Spleen (tissue), 11 donors: ENCODE measurements at regions not wholly inside any gene's neighbourhood (a gene's known extent, or its start where the extent isn't known, plus 50 kb on each side); places are given as distances from the start of the nearest gene placed in this dataset.

ENCODE experiments used
- DNase-seq: peaks from one replicate; pipeline ENCODE4 v3.0.0-alpha.2; 2020
- H3K27ac ChIP-seq, 8 donors: fragments of 200-600 bp; sonication (generic) in 7 of 8; 1 replicate in 4 of 8; 2 replicates in 4 of 8; pipeline versions ENCODE4 v1.5.0 to v1.8.0; 2016 to 2021; ENCODE audit warnings: inconsistent platforms in 4 of 8, mild to moderate bottlenecking in 4 of 8, moderate library complexity in 1 of 8
- H3K27me3 ChIP-seq, 7 donors: fragments of 200-600 bp; sonication (generic) in 6 of 7; replicated peaks in 1 of 7; 1 replicate in 4 of 7; 2 replicates in 3 of 7; pipeline versions ENCODE4 v1.5.0 to v1.8.0; 2016 to 2021; ENCODE audit warnings: inconsistent platforms in 3 of 7, mild to moderate bottlenecking in 1 of 7
- H3K36me3 ChIP-seq, 6 donors: fragments of 200-600 bp; sonication (generic) in 5 of 6; 1 replicate in 4 of 6; 2 replicates in 2 of 6; pipeline versions ENCODE4 v1.5.0 to v1.8.0; 2016 to 2021; ENCODE audit warnings: inconsistent platforms in 2 of 6
- H3K4me1 ChIP-seq, 6 donors: fragments of 200-600 bp; sonication (generic) in 5 of 6; 1 replicate in 3 of 6; 2 replicates in 3 of 6; pipeline versions ENCODE4 v1.5.0 to v1.8.0; 2016 to 2021; ENCODE audit warnings: inconsistent platforms in 3 of 6
- H3K4me3 ChIP-seq, 8 donors: fragments of 200-600 bp; sonication (generic) in 7 of 8; 1 replicate in 4 of 8; 2 replicates in 4 of 8; pipeline versions ENCODE4 v1.5.0 to v1.8.0; 2016 to 2021; ENCODE audit warnings: inconsistent platforms in 4 of 8, mild to moderate bottlenecking in 4 of 8, moderate library complexity in 2 of 8
- H3K9me3 ChIP-seq, 8 donors: fragments of 200-600 bp; sonication (generic) in 7 of 8; 1 replicate in 4 of 8; 2 replicates in 4 of 8; pipeline versions ENCODE4 v1.5.0 to v1.8.0; 2016 to 2021; ENCODE audit warnings: inconsistent platforms in 4 of 8
- POLR2A ChIP-seq, 3 donors: fragments of 450-650 bp; IDR thresholded peaks; one replicate each; pipeline ENCODE4 v1.5.1; 2017; ENCODE audit warnings: antibody characterized with exemption in 3 of 3, mild to moderate bottlenecking in 1 of 3
- POLR2AphosphoS5 ChIP-seq, 3 donors: sonication (generic); formaldehyde crosslinking; IDR thresholded peaks; one replicate each; pipeline ENCODE4 v1.5.1; 2017; ENCODE audit warnings: antibody characterized with exemption in 3 of 3
- WGBS, 5 donors: extraction: QIAGEN DNeasy Blood & Tissue Kit in 3 of 5; methylation state at CpG; one replicate each; pipeline versions ENCODE4 v1.1.5 to v1.1.7; 2013 to 2018; 5-methylcytosine and 5-hydroxymethylcytosine counted together
- intact Hi-C: fragments of 100-400 bp; cut with DNase I; formaldehyde crosslinking; loops from one replicate; pipeline ENCODE4 v1.15.0; 2023; ENCODE audit warnings: low total_unique reads
- TF ChIP-seq, protein P1 (sequence below), 11 experiments: fragments of 200-600 bp in 7 of 11; fragments of 450-650 bp in 4 of 11; sonication (generic) in 4 of 11; IDR thresholded peaks in 8 of 11; conservative IDR thresholded peaks in 3 of 11; 1 replicate in 7 of 11; 2 replicates in 4 of 11; pipeline versions ENCODE4 v1.4.0 to v1.8.0; 2016 to 2021; ENCODE audit warnings: antibody characterized with exemption in 11 of 11, inconsistent platforms in 4 of 11, mild to moderate bottlenecking in 1 of 11
- donor health status: healthy with polysubstance abuse.
- donor health status: DM: no; HTN: no; CAD: no; lungs with moderate emphysema.
- donor health status: DM: no; HTN: no; CAD: no.
- donor health status: Bipolar disorder and iron deficiency.
- donor health status: healthy.
- donor health status: DM: no; HTN: no; CAD: no.
- donor health status: DM: yes; HTN: yes; CAD: no.

DNA sequence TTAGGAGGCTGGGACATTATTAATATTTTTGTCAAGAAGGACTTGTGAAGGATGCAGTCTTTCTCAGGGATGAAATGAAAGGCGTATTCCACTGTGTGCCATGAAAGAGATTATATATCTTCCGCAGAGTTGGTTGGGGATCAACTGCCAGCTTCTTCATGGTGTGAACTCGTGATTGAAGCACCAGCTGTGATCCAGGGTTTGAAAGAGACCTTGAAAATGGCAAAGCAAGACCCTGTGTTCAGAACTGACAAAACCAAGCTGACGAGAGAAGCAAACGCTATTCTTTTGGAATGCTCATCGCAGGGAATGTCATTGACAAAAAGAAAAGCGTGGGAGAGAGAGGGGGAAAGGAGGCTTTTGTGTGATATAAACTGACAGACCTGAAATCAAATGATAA, 263.9 kb upstream of the ZNF608 start:
- Histone ChIP-seq H3K4me1 (peaks cover 0 to 24% (median 10%) of the 10 kb centered on the region in 6 donors), H3K36me3 (no peaks in the 10 kb centered on the region), H3K4me3 (no peak overlapping the region), H3K27ac (no peak overlapping the region), H3K9me3 (no peaks in the 10 kb centered on the region), H3K27me3 (no peaks in the 10 kb centered on the region)
- no peak for DNase-seq
- intact Hi-C loops, result no loop called here
- TF ChIP-seq POLR2A (IDR thresholded peaks at IDR 0.05), result no peak
- TF ChIP-seq, protein P1, sequence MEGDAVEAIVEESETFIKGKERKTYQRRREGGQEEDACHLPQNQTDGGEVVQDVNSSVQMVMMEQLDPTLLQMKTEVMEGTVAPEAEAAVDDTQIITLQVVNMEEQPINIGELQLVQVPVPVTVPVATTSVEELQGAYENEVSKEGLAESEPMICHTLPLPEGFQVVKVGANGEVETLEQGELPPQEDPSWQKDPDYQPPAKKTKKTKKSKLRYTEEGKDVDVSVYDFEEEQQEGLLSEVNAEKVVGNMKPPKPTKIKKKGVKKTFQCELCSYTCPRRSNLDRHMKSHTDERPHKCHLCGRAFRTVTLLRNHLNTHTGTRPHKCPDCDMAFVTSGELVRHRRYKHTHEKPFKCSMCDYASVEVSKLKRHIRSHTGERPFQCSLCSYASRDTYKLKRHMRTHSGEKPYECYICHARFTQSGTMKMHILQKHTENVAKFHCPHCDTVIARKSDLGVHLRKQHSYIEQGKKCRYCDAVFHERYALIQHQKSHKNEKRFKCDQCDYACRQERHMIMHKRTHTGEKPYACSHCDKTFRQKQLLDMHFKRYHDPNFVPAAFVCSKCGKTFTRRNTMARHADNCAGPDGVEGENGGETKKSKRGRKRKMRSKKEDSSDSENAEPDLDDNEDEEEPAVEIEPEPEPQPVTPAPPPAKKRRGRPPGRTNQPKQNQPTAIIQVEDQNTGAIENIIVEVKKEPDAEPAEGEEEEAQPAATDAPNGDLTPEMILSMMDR (IDR thresholded peaks at IDR 0.05 in 8 of 11, conservative IDR thresholded peaks at IDR 0.05 in 3 of 11), result no peak
- no peak for TF ChIP-seq POLR2AphosphoS5 (IDR thresholded peaks at IDR 0.05)
- 91 to 94% (median 92%) methylated on average over 7 of the region's 7 CpGs for WGBS, 5 donors

DNA sequence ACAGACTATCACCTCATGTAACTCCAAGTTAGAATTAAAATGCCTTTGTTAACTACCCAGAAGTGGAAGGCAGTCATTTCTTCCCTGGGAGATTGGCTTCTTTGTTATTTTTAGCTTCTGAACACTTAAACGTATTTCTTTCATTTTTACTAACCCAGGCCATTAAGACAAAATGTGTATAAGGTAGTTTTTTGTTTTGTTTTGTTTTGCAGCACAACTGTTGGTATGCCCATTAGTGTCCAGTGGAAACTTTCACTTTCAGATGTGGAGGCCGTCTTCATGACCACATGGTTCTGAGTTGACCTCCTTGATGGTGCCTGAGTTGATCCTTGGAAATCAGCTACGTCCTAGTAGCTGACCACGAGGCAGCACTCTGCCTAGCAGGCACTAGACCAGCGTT, 264.6 kb upstream of the ZNF608 start:
- Histone ChIP-seq H3K9me3 (no peaks in the 10 kb centered on the region), H3K27ac (no peak overlapping the region), H3K36me3 (no peaks in the 10 kb centered on the region), H3K4me3 (no peak overlapping the region), H3K4me1 (peaks cover 0 to 17% (median 5%) of the 10 kb centered on the region in 6 donors), H3K27me3 (no peaks in the 10 kb centered on the region)
- intact Hi-C loops, result no loop called here
- TF ChIP-seq POLR2AphosphoS5 (IDR thresholded peaks at IDR 0.05), result no peak
- TF ChIP-seq, protein P1 (IDR thresholded peaks at IDR 0.05 in 8 of 11, conservative IDR thresholded peaks at IDR 0.05 in 3 of 11), result no peak
- TF ChIP-seq POLR2A (IDR thresholded peaks at IDR 0.05), result no peak
- no peak for DNase-seq
- 59 to 81% (median 74%) methylated on average over 5 of the region's 5 CpGs for WGBS, 5 donors

DNA sequence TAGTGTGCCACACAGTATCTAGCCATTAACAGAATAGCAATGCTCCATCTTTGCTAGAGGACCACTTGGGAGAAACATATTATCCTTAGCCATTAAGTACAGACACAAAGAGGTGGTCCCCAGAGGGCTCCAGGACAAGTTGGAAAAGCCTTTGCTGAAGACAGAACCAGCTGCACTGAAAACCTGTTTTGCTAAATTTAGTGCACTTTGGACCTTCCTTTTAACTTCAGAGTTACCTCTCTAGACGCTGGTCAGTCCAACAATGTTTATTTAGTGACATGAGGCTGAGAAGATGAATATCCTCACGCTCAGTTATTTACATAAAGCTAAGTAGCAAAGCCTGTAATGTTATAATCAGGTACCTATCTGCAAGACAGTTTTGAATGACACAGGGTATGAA, 265.0 kb upstream of the ZNF608 start:
- H3K27me3 ChIP-seq, result no peaks in the 10 kb centered on the region
- H3K9me3 ChIP-seq, result no peaks in the 10 kb centered on the region
- peaks cover 0 to 13% (median 2%) of the 10 kb centered on the region in 6 donors for H3K4me1 ChIP-seq
- no peak overlapping the region for H3K27ac ChIP-seq
- no peak overlapping the region for H3K4me3 ChIP-seq
- intact Hi-C loops, result no loop called here
- no peaks in the 10 kb centered on the region for H3K36me3 ChIP-seq
- TF ChIP-seq POLR2AphosphoS5 (IDR thresholded peaks at IDR 0.05) (no peak), POLR2A (IDR thresholded peaks at IDR 0.05) (no peak)
- TF ChIP-seq, protein P1 (IDR thresholded peaks at IDR 0.05 in 8 of 11, conservative IDR thresholded peaks at IDR 0.05 in 3 of 11), result no peak
- 53 to 94% (median 90%) methylated on average over 2 of the region's 2 CpGs for WGBS, 5 donors
- DNase-seq, result no peak

DNA sequence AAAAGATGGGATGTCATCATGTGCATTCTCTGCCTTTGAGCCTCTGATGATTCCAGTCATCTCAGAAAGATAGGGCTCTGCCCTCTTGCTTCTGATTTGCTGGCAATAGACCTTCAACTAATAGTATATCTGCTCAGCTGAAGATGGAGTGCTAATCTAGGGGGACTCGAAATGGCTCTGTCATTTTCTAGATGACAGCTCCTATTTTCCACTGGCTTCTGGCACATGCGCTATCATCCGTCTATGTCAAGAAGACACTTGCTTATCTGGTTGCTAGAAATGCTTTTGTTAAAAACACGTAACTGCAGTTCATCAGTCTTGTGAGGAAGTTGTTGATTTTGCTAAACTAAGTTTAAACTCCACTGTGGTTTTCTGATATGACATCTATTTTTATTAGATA, 265.5 kb upstream of the ZNF608 start:
- Histone ChIP-seq H3K27ac (no peak overlapping the region), H3K4me3 (no peak overlapping the region), H3K4me1 (peaks cover 0 to 8% (median 0%) of the 10 kb centered on the region in 6 donors), H3K36me3 (no peaks in the 10 kb centered on the region), H3K9me3 (no peaks in the 10 kb centered on the region), H3K27me3 (no peaks in the 10 kb centered on the region)
- 36 to 53% (median 41%) methylated on average over 4 of the region's 4 CpGs for WGBS, 5 donors
- intact Hi-C loops, result no loop called here
- TF ChIP-seq, protein P1 (IDR thresholded peaks at IDR 0.05 in 8 of 11, conservative IDR thresholded peaks at IDR 0.05 in 3 of 11), result no peak
- TF ChIP-seq POLR2AphosphoS5 (IDR thresholded peaks at IDR 0.05), result no peak
- no peak for TF ChIP-seq POLR2A (IDR thresholded peaks at IDR 0.05)
- no peak for DNase-seq
